NCI-H2227 (cell line): ENCODE measurements at regions not wholly inside any gene's neighbourhood (a gene's known extent, or its start where the extent isn't known, plus 50 kb on each side); places are given as distances from the start of the nearest gene placed in this dataset.

ENCODE experiments used
- DNase-seq: peaks from one replicate; lab custom pipeline; 2025; ENCODE audit not compliant: unreplicated experiment; lab: John Stamatoyannopoulos, UW

GRCh38 chr12:13597837-13598236, 383.6 kb downstream of the GRIN2B start:
- no peak for DNase-seq

GRCh38 chr12:13597166-13597565, 384.2 kb downstream of the GRIN2B start:
- DNase-seq, result no peak

GRCh38 chr12:13596714-13597113, 384.7 kb downstream of the GRIN2B start:
- no peak for DNase-seq

GRCh38 chr12:13595536-13596443, 385.6 kb downstream of the GRIN2B start:
- DNase-seq, result no peak

- DNase-seq, result no peak
These were observed 386.5 kb downstream of the GRIN2B start for GRCh38 chr12:13594731-13595514.

GRCh38 chr12:13592063-13592942, 389.1 kb downstream of the GRIN2B start:
- DNase-seq, result no peak

GRCh38 chr12:13591488-13591887, 389.9 kb downstream of the GRIN2B start:
- DNase-seq, result no peak

GRCh38 chr12:13591059-13591458, 390.3 kb downstream of the GRIN2B start:
- no peak for DNase-seq

- DNase-seq, result no peak
These were observed 392.0 kb downstream of the EMP1 start for GRCh38 chr12:13588574-13588973.

- DNase-seq, result no peak
These were observed 391.3 kb downstream of the EMP1 start for GRCh38 chr12:13587721-13588390.

- no peak for DNase-seq
These were observed 389.8 kb downstream of the EMP1 start for GRCh38 chr12:13586361-13586760.

GRCh38 chr12:13584541-13584940, 388.0 kb downstream of the EMP1 start:
- DNase-seq, result no peak

- DNase-seq, result no peak
These were observed 387.1 kb downstream of the EMP1 start for GRCh38 chr12:13583630-13584029.

GRCh38 chr12:13582421-13582820, 385.9 kb downstream of the EMP1 start:
- no peak for DNase-seq

- DNase-seq, result no peak
These were observed 384.5 kb downstream of the EMP1 start for GRCh38 chr12:13581031-13581430.

GRCh38 chr12:13580206-13580605, 383.7 kb downstream of the EMP1 start:
- DNase-seq, result no peak

GRCh38 chr12:13576935-13577500, 380.5 kb downstream of the EMP1 start:
- DNase-seq, result no peak

- DNase-seq, result no peak
These were observed 377.3 kb downstream of the EMP1 start for GRCh38 chr12:13573698-13574321.

- DNase-seq, result no peak
These were observed 374.5 kb downstream of the EMP1 start for GRCh38 chr12:13571035-13571434.
